Esophagus (tissue), 2 donors: ENCODE measurements at regions not wholly inside any gene's neighbourhood (a gene's known extent, or its start where the extent isn't known, plus 50 kb on each side); places are given as distances from the start of the nearest gene placed in this dataset.

Experiments used
- H3K27ac ChIP-seq, 2 donors: one replicate each; pipeline ENCODE4 v1.5.1; 2013; ENCODE audit warnings: low read depth in 2 of 2, mild to moderate bottlenecking in 2 of 2, inconsistent platforms in 1 of 2, low read length in 1 of 2, moderate library complexity in 1 of 2
- H3K27me3 ChIP-seq, 2 donors: one replicate each; pipeline ENCODE4 v1.6.1; 2013; ENCODE audit warnings: low read length in 2 of 2, control low read depth in 1 of 2, mild to moderate bottlenecking in 1 of 2; ENCODE audit not compliant: insufficient read depth in 2 of 2, control insufficient read depth in 1 of 2
- H3K36me3 ChIP-seq, 2 donors: one replicate each; pipeline ENCODE4 v1.6.1; 2013; ENCODE audit warnings: low read length in 1 of 2; ENCODE audit not compliant: control insufficient read depth in 2 of 2, insufficient read depth in 2 of 2
- H3K4me1 ChIP-seq, 2 donors: one replicate each; pipeline ENCODE4 v1.6.1; 2013; ENCODE audit warnings: low read length in 1 of 2; ENCODE audit not compliant: control insufficient read depth in 2 of 2, insufficient read depth in 2 of 2
- H3K4me3 ChIP-seq, 2 donors: one replicate each; pipeline ENCODE4 v1.5.1; 2013; ENCODE audit warnings: low read length in 2 of 2, mild to moderate bottlenecking in 2 of 2, low read depth in 1 of 2, moderate library complexity in 1 of 2
- H3K9me3 ChIP-seq, 2 donors: one replicate each; pipeline ENCODE4 v1.6.1; 2013; ENCODE audit warnings: mild to moderate bottlenecking in 2 of 2, low read depth in 1 of 2, low read length in 1 of 2, moderate library complexity in 1 of 2; ENCODE audit not compliant: control insufficient read depth in 2 of 2, insufficient read depth in 1 of 2
- WGBS, 2 donors: extraction: QIAGEN DNeasy Blood & Tissue Kit; methylation state at CpG; one replicate each; pipeline ENCODE4 v1.1.7; 2013; 5-methylcytosine and 5-hydroxymethylcytosine counted together
- donor health status: healthy with polysubstance abuse.
- donor health status: Bipolar disorder and iron deficiency.

- H3K27me3 ChIP-seq: no peaks in the 10 kb centered on the region
- WGBS, 2 donors: 86 to 87% methylated on average over 4 of the region's 4 CpGs
- H3K27ac ChIP-seq: no peak overlapping the region
- H3K4me1 ChIP-seq: no peaks in the 10 kb centered on the region
- H3K36me3 ChIP-seq: no peaks in the 10 kb centered on the region
- no peaks in the 10 kb centered on the region for H3K9me3 ChIP-seq
- H3K4me3 ChIP-seq: no peak overlapping the region
Observed at GRCh38 chr11:122509091-122509490, 146.4 kb upstream of the UBASH3B start.

- H3K27me3 ChIP-seq: peaks cover 0 to 3% of the 10 kb centered on the region in 2 donors
- H3K27ac ChIP-seq: no peak overlapping the region
- WGBS, 2 donors: 41 to 43% methylated on average over 8 of the region's 8 CpGs
Observed at GRCh38 chr11:122505304-122506006, 150.1 kb upstream of the UBASH3B start.

GRCh38 chr11:122494221-122494620 is 161.3 kb upstream of the UBASH3B start:
- WGBS, 2 donors: 58 to 67% methylated on average over 2 of the region's 2 CpGs
- no peaks in the 10 kb centered on the region for H3K36me3 ChIP-seq
- no peaks in the 10 kb centered on the region for H3K9me3 ChIP-seq
- no peaks in the 10 kb centered on the region for H3K27me3 ChIP-seq
- H3K27ac ChIP-seq: no peak overlapping the region
- H3K4me1 ChIP-seq: no peaks in the 10 kb centered on the region
- H3K4me3 ChIP-seq: no peak overlapping the region

More at GRCh38 chr11:122505304-122506006, 150.1 kb upstream of the UBASH3B start:
- H3K4me1 ChIP-seq: no peaks in the 10 kb centered on the region
- H3K4me3 ChIP-seq: no peak overlapping the region
- H3K9me3 ChIP-seq: no peaks in the 10 kb centered on the region
- no peaks in the 10 kb centered on the region for H3K36me3 ChIP-seq

GRCh38 chr11:122491509-122491908 is 164.0 kb upstream of the UBASH3B start:
- 12 to 24% methylated on average over 3 of the region's 3 CpGs for WGBS, 2 donors
- H3K27me3 ChIP-seq: no peaks in the 10 kb centered on the region
- H3K36me3 ChIP-seq: no peaks in the 10 kb centered on the region
- H3K4me3 ChIP-seq: no peak overlapping the region
- no peak overlapping the region for H3K27ac ChIP-seq
- no peaks in the 10 kb centered on the region for H3K9me3 ChIP-seq
- no peaks in the 10 kb centered on the region for H3K4me1 ChIP-seq

GRCh38 chr11:122488892-122489706 is 166.4 kb upstream of the UBASH3B start:
- H3K4me3 ChIP-seq: no peak overlapping the region
- no peaks in the 10 kb centered on the region for H3K4me1 ChIP-seq
- no peaks in the 10 kb centered on the region for H3K27me3 ChIP-seq
- no peak overlapping the region for H3K27ac ChIP-seq
- 89% methylated on average over 8 of the region's 8 CpGs for WGBS, 2 donors
- H3K9me3 ChIP-seq: no peaks in the 10 kb centered on the region
- no peaks in the 10 kb centered on the region for H3K36me3 ChIP-seq

GRCh38 chr11:122487669-122488068 is 167.9 kb upstream of the UBASH3B start:
- no peaks in the 10 kb centered on the region for H3K36me3 ChIP-seq

GRCh38 chr11:122486793-122487495 is 168.6 kb upstream of the UBASH3B start:
- Histone ChIP-seq H3K27ac (no peak overlapping the region), H3K36me3 (no peaks in the 10 kb centered on the region), H3K4me3 (no peak overlapping the region), H3K4me1 (no peaks in the 10 kb centered on the region), H3K27me3 (no peaks in the 10 kb centered on the region), H3K9me3 (no peaks in the 10 kb centered on the region)
- 74 to 80% methylated on average over 5 of the region's 5 CpGs for WGBS, 2 donors

More at GRCh38 chr11:122487669-122488068, 167.9 kb upstream of the UBASH3B start:
- 82 to 85% methylated on average over 3 of the region's 3 CpGs for WGBS, 2 donors
- Histone ChIP-seq H3K9me3 (no peaks in the 10 kb centered on the region), H3K4me1 (no peaks in the 10 kb centered on the region), H3K27ac (no peak overlapping the region), H3K27me3 (no peaks in the 10 kb centered on the region), H3K4me3 (no peak overlapping the region)

- 44 to 46% methylated on average over 2 of the region's 2 CpGs for WGBS, 2 donors
- Histone ChIP-seq H3K4me1 (no peaks in the 10 kb centered on the region), H3K4me3 (no peak overlapping the region), H3K27ac (no peak overlapping the region), H3K9me3 (peaks cover 0 to 3% of the 10 kb centered on the region in 2 donors), H3K36me3 (no peaks in the 10 kb centered on the region), H3K27me3 (no peaks in the 10 kb centered on the region)
Observed at GRCh38 chr11:122478986-122479385, 176.5 kb upstream of the UBASH3B start.

GRCh38 chr11:122468965-122469364 is 186.6 kb upstream of the UBASH3B start:
- H3K4me1 ChIP-seq: no peaks in the 10 kb centered on the region
- WGBS, 2 donors: 75 to 83% methylated on average over 2 of the region's 2 CpGs
- no peaks in the 10 kb centered on the region for H3K36me3 ChIP-seq
- no peak overlapping the region for H3K4me3 ChIP-seq
- H3K9me3 ChIP-seq: no peaks in the 10 kb centered on the region
- H3K27ac ChIP-seq: no peak overlapping the region
- no peaks in the 10 kb centered on the region for H3K27me3 ChIP-seq
